MM.1S (cell line): ENCODE measurements at regions not wholly inside any gene's neighbourhood (a gene's known extent, or its start where the extent isn't known, plus 50 kb on each side); places are given as distances from the start of the nearest gene placed in this dataset.

Experiments
- DNase-seq: peaks from one replicate; pipeline ENCODE4 v3.0.0-alpha.2; 2015
- H2AFZ ChIP-seq: fragments of 300-600 bp; sonication (generic); 2 replicates; pipeline ENCODE4 v1.6.0; 2016; ENCODE audit warnings: antibody characterized with exemption, low read length
- H3F3A ChIP-seq: fragments of 300-600 bp; sonication (generic); 2 replicates; pipeline ENCODE4 v1.6.1; 2016; ENCODE audit warnings: mild to moderate bottlenecking, antibody characterized with exemption, low read length, moderate library complexity, mixed read lengths; ENCODE audit not compliant: insufficient read depth
- H3K27ac ChIP-seq: fragments of 300-600 bp; sonication (generic); 2 replicates; pipeline ENCODE4 v1.5.1; 2016; ENCODE audit warnings: mild to moderate bottlenecking, low read length
- H3K27me3 ChIP-seq: fragments of 300-600 bp; sonication (generic); replicated peaks from 2 replicates; pipeline ENCODE4 v1.6.0; 2016; ENCODE audit warnings: low read length; ENCODE audit not compliant: insufficient read depth
- H3K36me3 ChIP-seq: fragments of 300-600 bp; sonication (generic); replicated peaks from 2 replicates; pipeline ENCODE4 v1.6.1; 2016; ENCODE audit warnings: mild to moderate bottlenecking, low read length, mixed read lengths; ENCODE audit not compliant: insufficient read depth
- H3K4me1 ChIP-seq: fragments of 300-600 bp; sonication (generic); 2 replicates; pipeline ENCODE4 v1.6.1; 2016; ENCODE audit warnings: low read length, mixed read lengths
- H3K4me2 ChIP-seq: fragments of 300-600 bp; sonication (generic); 2 replicates; pipeline ENCODE4 v1.6.0; 2016; ENCODE audit warnings: low read depth, low read length
- H3K4me3 ChIP-seq: fragments of 300-600 bp; sonication (generic); 2 replicates; pipeline ENCODE4 v1.5.1; 2016; ENCODE audit warnings: low read length, mixed read lengths
- H3K79me2 ChIP-seq: fragments of 300-600 bp; sonication (generic); 2 replicates; pipeline ENCODE4 v1.6.1; 2016; ENCODE audit warnings: mixed run types, low read length, mixed read lengths
- H3K9ac ChIP-seq: fragments of 300-600 bp; sonication (generic); 2 replicates; pipeline ENCODE4 v1.6.1; 2016; ENCODE audit warnings: low read length, mixed read lengths
- H3K9me2 ChIP-seq: fragments of 300-600 bp; sonication (generic); replicated peaks from 2 replicates; pipeline ENCODE4 v1.6.1; 2016; ENCODE audit warnings: mild to moderate bottlenecking, low read length, mixed read lengths; ENCODE audit not compliant: insufficient read depth
- H3K9me3 ChIP-seq: fragments of 300-600 bp; sonication (generic); replicated peaks from 2 replicates; pipeline ENCODE4 v1.6.1; 2016; ENCODE audit warnings: mild to moderate bottlenecking, low read length, mixed read lengths; ENCODE audit not compliant: insufficient read depth
- H4K20me1 ChIP-seq: fragments of 300-600 bp; sonication (generic); 2 replicates; pipeline ENCODE4 v1.6.1; 2016; ENCODE audit warnings: mild to moderate bottlenecking, low read length, moderate library complexity, mixed read lengths; ENCODE audit not compliant: insufficient read depth
- CTCF ChIP-seq: fragments of 300-600 bp; sonication (generic); IDR thresholded peaks from 2 replicates; pipeline ENCODE4 v1.5.1; 2016; ENCODE audit warnings: antibody characterized with exemption, low read length, mixed read lengths
- EZH2 ChIP-seq: fragments of 300-600 bp; sonication (generic); optimal IDR thresholded peaks from 2 replicates; pipeline ENCODE3; 2017; ENCODE audit warnings: low read depth, mild to moderate bottlenecking, antibody characterized with exemption, low read length, mixed read lengths
- EZH2phosphoT487 ChIP-seq: fragments of 300-600 bp; sonication (generic); IDR thresholded peaks from 2 replicates; pipeline ENCODE4 v1.6.1; 2018; ENCODE audit warnings: antibody characterized with exemption, low read length

- H4K20me1 ChIP-seq = no peaks in the 10 kb centered on the region
- no peaks in the 10 kb centered on the region; the same call in 1 of the 2 replicates for H3K9me3 ChIP-seq
- no peak overlapping the region for H3K4me2 ChIP-seq
- DNase-seq = no peak
- no peaks in the 10 kb centered on the region for H3K79me2 ChIP-seq
- no peak for TF ChIP-seq EZH2
- no peak for TF ChIP-seq CTCF
- no peak for TF ChIP-seq EZH2phosphoT487
- no peak overlapping the region for H3K27ac ChIP-seq
- no peaks in the 10 kb centered on the region for H3K4me1 ChIP-seq
- H3K9me2 ChIP-seq = no peaks in the 10 kb centered on the region
- no peaks in the 10 kb centered on the region for H3F3A ChIP-seq
- H3K9ac ChIP-seq = no peak overlapping the region
- H3K4me3 ChIP-seq = no peak overlapping the region
- H3K27me3 ChIP-seq = no peaks in the 10 kb centered on the region
- no peaks in the 10 kb centered on the region for H3K36me3 ChIP-seq
- no peak overlapping the region for H2AFZ ChIP-seq
These were observed 117.1 kb upstream of the TUT7 start for GRCh38 chr9:86471171-86471815.

- Histone ChIP-seq H3K9ac (no peak overlapping the region), H2AFZ (no peak overlapping the region), H4K20me1 (no peaks in the 10 kb centered on the region), H3K4me2 (no peak overlapping the region), H3K4me3 (no peak overlapping the region), H3K9me3 (no peaks in the 10 kb centered on the region; the same call in 1 of the 2 replicates), H3K79me2 (no peaks in the 10 kb centered on the region), H3K4me1 (no peaks in the 10 kb centered on the region), H3K9me2 (no peaks in the 10 kb centered on the region), H3K36me3 (no peaks in the 10 kb centered on the region), H3K27me3 (no peaks in the 10 kb centered on the region), H3K27ac (no peak overlapping the region), H3F3A (no peaks in the 10 kb centered on the region)
- no peak for DNase-seq
- TF ChIP-seq EZH2 = no peak
- TF ChIP-seq EZH2phosphoT487 = no peak
- no peak for TF ChIP-seq CTCF
These were observed 116.1 kb upstream of the TUT7 start for GRCh38 chr9:86470326-86470725.

- Histone ChIP-seq H3K9ac (no peak overlapping the region), H2AFZ (no peak overlapping the region), H3K9me3 (no peaks in the 10 kb centered on the region; the same call in 1 of the 2 replicates), H3F3A (no peaks in the 10 kb centered on the region), H3K36me3 (no peaks in the 10 kb centered on the region), H4K20me1 (no peaks in the 10 kb centered on the region), H3K4me3 (no peak overlapping the region), H3K79me2 (no peaks in the 10 kb centered on the region), H3K9me2 (no peaks in the 10 kb centered on the region), H3K27me3 (no peaks in the 10 kb centered on the region), H3K27ac (no peak overlapping the region), H3K4me1 (no peaks in the 10 kb centered on the region), H3K4me2 (no peak overlapping the region)
- DNase-seq = no peak
- TF ChIP-seq EZH2phosphoT487 (no peak), CTCF (no peak), EZH2 (no peak)
These were observed 115.5 kb upstream of the TUT7 start for GRCh38 chr9:86469476-86470250.
